IPS-NIHi7 (cell line): ENCODE measurements at regions not wholly inside any gene's neighbourhood (a gene's known extent, or its start where the extent isn't known, plus 50 kb on each side); places are given as distances from the start of the nearest gene placed in this dataset.

Experiments
- DNase-seq: peaks from one replicate; pipeline ENCODE4 v3.0.0; 2012; ENCODE audit warnings: mixed read lengths; ENCODE audit errors: extremely low spot score

DNA sequence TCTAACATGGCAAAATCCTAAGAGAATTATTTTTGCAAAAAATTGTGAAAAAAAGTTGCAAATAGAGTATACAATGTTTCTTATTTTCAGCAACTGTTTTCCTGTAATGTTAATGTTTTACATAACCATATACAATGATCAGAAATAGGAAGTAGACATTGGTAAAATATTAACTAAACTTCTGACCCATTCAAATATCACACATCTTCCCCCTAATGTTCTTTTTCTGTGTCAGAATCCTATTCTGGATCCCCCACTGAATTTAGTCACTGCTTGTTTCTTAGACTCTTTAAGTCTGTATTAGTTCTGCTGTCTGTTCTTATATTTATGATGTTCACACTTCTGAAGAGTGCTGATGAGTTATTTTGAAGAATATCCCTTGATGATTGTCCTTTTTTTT lies 62.0 kb downstream of the HFE start:
- no peak for DNase-seq

DNA sequence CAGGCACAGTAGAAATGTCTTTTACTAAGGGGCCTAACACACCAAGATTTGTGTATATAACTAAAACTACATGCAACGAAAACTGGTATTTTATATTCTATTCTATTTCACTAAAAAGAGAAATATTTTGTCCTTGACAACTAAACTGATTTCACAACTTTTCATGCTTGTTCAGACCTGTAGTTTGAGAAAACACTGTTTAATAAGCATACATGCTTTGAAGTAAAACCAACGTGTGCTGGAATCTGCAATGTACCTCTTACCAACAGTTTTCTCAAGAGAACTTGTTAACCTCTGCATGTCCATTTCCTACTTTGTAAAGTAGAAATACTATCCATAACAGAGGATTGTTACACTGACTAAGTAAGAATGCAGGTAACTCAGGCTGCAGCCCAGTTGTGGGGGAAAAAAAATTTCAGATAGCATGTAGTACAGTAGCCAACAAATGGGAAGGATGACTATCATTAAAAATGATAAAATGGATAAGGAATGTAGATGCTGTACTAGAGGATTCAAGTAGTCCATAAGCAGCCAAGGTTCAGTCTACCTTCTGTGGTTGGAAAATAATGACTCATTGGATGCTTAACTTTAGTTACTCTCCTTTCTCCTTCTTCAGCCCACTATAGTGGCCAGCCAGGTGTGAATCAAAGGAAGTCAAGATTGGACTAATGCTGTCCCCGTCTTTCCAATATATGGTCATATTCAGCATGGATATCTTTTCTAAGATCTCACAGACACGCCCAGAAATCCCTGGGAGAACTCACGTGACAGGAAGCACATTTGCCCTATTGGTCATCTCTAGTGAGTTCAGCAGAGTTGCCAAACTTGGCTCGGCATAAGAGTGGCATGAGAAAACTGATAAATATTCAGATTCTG lies 65.2 kb downstream of the HFE start:
- DNase-seq = no peak

DNA sequence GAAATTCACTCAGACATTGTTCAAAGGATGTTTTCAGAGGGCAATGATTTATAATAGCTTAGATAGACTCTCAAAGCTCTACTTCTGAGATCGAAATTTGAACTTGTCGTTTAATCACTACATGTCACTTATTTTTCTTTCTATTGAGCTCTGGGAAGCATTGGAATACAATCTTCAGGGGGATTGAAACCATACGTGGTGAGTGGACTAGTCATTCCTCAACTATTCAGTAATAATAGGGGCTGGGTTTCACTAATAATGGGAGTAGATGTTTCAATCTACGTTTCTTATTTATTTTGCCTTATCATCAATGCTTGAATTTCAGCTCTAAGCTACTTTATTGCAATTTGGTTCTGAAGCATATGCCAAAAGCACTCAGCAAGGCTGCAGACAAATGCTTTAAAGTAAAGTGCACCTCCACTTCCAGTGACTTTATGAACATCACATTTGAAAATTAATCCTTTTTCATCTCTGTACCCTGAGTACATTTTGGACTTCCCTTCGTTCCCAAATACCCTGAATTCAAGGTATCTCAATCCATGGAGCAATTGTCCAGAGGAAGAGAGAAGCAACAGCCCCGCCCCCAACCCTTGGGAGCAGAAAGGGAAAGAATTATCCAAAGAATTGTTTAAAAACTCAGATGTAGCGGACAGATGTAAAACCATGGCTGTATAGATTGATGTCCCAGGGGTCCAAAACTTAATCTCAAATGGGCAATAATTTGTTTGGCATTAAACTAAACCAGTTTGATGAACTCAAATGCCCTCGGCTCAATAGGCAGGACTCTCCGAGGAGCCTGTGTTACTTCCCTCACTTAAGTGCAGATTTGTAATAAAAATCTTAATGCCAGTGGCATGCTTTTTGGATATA lies 68.1 kb downstream of the HFE start:
- peak; percentile 18 for DNase-seq

GRCh38 chr6:26156105-26156849 lies 69.0 kb downstream of the HFE start:
- DNase-seq = peak; percentile 86

DNA sequence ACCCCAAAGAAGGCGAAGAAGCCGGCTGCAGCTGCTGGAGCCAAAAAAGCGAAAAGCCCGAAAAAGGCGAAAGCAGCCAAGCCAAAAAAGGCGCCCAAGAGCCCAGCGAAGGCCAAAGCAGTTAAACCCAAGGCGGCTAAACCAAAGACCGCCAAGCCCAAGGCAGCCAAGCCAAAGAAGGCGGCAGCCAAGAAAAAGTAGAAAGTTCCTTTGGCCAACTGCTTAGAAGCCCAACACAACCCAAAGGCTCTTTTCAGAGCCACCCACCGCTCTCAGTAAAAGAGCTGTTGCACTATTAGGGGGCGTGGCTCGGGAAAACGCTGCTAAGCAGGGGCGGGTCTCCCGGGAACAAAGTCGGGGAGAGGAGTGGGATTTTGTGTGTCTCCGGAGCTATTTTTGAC lies 69.6 kb downstream of the HFE start:
- DNase-seq = peak; percentile 39

DNA sequence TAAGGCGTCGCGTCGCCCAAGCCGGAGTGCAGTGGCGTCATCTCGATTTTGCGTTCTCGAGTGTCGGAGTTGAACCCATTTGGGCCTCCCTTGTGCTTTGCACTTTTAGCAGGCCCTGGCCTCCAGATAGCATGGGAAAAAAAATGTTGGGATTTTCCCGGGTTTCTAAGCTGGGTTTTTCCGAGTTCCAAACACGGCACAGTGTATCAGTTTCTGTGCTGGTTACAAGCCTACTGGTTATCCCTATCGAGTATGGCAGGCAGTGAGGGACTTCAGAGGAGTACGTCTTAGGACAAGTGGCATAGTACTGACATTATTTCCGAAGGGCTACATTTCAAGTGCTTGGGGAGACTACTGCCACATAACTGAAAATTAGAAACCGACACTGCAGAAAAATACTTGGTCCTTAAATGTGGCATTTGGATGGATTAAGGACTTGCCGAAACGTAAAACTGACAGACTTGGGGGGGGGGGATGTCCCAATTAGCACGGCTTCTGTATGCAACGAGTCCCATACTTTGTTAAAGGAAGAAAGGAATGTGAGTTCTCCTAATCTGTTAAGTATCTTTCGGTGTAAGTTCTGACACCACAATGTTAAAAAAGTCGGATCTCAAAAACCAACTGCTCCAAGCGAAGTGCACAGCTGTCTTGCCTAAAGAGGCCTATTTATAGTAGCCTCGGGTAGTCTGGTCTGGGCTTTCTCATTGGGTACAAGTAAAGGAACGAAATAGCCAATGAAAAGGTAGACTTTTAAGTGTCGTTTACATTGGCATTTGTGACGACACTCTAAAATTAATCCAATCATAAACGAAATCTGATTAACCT lies 70.2 kb downstream of the HFE start:
- DNase-seq = peak; percentile 76

DNA sequence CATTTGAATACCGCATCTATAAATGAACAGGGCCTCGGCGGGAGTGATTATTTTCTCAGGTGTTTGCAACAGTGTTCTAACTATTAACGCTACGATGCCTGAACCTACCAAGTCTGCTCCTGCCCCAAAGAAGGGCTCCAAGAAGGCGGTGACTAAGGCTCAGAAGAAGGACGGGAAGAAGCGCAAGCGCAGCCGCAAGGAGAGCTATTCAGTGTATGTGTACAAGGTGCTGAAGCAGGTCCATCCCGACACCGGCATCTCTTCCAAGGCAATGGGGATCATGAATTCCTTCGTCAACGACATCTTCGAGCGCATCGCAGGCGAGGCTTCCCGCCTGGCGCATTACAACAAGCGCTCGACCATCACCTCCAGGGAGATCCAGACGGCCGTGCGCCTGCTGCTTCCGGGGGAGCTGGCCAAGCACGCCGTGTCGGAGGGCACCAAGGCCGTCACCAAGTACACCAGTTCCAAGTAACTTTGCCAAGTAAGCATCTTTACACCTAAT lies 70.9 kb downstream of the HFE start:
- DNase-seq = no peak

DNA sequence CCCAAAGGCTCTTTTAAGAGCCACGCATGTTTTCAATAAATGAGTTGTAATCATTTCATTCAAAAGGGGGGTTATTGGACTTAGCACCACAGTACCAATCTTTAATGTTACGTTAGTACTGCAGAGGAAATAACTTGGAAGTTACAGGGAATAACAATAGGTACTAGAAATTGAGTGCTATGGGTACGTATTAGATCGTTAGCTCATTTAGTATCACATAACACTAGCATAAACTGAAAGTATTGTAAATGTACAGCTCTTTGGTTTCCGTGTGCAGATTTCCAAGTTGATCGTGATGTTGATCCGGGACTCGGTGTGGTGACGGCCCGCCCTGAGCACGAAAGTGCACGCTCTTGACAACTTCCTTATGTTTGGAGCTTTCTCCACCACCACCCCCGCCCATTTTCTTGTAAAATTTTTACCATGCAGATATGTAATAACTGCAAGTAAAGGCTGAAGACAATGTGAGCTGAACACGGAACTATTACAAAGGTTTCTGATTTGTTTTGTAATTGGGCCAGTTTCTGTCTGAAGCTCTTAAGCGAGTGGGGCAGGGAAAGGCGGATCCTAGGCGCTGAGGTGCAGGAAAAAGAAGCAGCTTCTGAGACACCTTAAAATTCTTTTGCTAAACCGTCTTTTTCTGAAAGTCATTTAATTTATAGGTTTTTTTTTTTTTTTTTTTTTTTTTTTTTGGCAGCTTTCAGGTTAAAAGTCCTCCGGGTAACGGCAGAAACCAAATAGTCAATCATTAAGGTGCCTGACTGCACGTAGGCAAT lies 71.5 kb downstream of the HFE start:
- no peak for DNase-seq

DNA sequence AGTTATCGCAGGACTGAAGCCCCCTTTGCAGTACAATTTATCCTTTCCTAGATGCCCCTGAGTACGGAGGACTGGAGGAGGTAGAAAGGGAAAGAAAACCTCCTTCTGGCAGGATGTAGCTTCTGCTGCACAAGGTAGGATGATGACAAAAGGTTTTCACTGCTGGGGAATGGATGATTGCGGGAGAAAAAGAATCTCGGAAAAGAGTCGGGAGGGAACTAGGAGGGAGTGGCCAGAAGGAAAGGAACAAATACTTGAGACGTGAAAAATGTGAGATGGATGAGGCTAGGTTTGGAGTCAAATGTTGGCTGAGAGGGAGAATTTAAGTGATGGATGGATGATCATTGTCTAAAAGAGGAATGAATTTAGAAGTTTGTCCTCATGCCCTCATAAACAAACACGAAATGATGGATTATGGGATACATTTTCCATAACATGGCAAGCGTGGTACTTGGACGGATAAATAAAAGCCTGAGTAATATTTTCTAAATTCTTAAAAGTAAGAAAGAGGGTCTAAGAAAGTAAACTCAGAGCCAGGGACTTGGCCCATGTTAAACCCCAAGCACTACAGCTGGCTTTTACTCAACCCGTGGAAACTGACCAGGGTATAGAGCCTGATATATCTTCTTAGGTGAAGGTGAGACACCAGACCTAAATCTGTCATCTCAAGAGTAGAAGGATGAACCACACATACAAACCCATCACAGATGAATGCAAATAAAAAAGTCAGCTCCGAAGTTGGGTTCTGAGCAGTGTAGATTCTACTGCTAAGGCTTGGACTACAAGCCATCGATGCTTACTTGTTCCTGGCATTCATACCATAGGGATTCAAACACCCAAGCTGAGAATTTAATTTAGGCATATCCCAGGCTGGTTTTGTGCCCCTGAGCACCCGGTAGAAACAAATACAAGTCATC lies 72.4 kb downstream of the HFE start:
- no peak for DNase-seq

DNA sequence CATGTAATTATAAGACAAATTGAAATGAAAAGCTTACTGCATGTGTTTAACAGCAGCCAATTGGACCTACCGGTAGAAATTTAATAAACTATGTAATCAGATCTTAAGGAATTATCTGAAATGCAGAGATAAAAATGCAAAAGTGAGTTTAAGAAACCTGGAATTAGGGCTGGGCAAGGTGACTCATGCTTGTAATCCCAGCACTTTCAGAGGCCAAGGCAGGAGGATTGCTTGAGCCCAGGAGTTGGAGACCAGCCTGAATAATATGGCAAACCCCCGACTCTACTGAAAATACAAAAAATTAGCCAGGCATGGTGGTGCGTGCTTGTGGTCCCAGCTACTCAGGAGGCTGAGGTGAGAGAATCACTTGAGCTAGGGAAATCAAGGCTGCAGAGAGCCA lies 74.1 kb downstream of the HFE start:
- DNase-seq = no peak

DNA sequence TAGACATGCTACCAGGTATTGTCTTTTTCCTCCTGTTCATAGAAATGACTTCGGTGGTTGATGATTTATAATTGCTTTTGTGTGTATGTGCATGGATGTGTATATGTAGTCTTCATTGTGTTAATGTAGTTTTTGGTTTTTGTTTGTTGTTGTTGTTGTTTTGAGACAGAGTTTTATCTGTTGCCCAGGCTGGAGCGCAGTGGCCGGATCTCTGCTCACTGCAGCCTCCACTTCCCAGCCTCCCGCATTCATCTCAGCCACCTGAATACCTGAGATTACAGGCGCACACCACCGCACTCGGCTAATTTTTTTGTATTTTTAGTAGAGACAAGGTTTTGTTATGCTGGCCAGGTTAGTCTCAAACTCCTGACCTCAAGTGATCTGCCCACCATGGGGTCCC lies 75.2 kb downstream of the HFE start:
- no peak for DNase-seq

DNA sequence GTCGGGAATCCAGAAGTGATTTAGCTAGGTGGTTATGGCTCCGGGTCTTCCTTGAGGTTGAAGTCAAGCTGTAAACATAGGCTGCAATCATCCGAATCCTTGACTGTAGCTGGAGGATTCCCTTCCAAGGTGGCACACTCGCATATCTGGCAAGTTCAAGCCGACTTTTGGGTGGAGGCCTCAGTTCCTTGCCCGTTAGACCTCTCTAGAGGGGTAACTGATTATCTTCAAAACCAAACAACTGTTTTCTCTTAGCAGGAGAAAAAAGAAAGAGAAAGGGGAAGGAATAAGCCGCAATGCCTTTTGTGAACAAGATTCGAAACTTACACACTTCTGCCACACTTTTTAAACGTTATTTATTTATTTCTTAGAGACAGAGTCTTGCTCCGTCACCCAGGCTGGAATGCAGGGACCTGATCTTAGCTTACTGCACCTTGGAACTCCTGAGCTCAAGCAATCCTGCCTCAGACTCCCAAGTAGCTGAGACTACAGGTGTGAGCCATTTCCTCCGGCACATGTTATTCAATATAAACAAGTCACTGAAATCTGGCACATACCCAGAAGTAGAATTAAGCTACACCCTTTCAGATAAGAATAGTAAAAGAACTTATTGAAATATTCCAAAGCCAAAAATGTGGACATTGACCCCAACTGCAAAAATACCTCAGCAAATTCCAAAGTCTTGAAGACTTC lies 76.3 kb downstream of the HFE start:
- no peak for DNase-seq

DNA sequence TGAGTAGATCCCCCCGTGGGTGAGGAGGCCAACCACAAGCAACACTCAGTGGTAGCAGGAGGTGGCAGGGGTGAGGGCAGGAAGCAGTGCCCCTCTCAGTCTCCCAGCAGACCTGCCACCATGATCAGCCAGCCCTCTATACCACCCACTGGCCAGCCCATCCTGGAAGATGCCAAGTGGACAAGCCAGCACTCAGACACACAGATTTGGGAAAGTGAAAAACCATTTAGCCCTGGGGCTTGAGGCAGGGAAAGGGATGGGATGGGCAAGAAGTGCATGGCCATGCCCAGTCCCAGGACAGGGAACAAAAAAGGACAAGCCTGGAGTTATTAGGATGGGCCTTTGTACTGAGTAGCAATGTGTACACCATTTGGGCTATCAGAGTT lies 76.9 kb downstream of the HFE start:
- DNase-seq = no peak

DNA sequence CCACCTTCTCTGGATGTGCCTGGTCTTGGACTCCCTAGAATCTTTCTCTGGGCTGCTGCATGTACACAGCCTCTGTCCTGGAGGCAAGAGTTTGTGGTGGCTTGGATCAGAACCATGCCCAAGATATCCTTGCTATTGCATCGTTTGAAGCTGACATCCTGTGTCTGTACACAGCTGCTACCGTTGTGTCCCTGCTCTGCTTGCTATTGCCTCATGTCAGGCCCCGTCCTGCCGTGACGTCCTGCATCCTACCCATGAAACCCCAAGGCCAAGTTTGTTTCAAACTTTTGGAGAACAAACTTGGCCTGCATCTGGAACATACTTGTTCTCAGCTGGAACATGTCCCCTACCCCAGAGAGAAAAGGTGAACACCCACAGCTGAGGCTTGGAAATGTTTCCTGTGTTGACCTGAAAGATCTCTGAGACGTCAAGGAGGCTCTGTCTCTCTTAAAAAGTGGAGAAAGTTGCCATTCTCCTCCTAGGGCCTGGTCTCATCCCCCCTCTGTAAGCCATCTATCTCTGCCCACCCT lies 78.1 kb downstream of the HFE start:
- DNase-seq = no peak

DNA sequence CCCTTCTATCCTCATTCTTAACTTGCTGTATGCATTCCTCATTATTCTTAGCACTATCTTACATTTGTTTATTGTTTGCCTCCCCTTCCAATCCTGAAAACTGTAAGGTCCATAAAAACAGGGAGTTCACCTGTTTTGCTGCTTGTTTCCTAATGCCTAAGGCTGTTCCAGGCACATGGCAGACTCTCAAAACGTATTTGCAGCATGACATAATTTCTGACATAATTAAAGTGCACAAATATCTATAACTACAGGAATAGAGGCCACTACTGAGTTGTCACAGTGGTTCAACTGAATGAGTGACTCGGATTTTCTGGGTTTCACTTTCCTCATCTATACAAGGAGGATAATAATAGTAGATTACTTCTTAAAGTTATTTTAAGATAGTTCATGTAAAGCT lies 83.0 kb downstream of the HFE start:
- DNase-seq = no peak

- DNase-seq = no peak
These were observed 84.0 kb downstream of the HFE start for GRCh38 chr6:26170951-26171841.

- DNase-seq = no peak
These were observed 85.4 kb downstream of the HFE start for GRCh38 chr6:26172608-26172968.

- no peak for DNase-seq
These were observed 86.6 kb downstream of the HFE start for GRCh38 chr6:26173836-26174145.
